ENCODE measurements at regions not wholly inside any gene's neighbourhood (a gene's known extent, or its start where the extent isn't known, plus 50 kb on each side); places are given as distances from the start of the nearest gene placed in this dataset.

DNA sequence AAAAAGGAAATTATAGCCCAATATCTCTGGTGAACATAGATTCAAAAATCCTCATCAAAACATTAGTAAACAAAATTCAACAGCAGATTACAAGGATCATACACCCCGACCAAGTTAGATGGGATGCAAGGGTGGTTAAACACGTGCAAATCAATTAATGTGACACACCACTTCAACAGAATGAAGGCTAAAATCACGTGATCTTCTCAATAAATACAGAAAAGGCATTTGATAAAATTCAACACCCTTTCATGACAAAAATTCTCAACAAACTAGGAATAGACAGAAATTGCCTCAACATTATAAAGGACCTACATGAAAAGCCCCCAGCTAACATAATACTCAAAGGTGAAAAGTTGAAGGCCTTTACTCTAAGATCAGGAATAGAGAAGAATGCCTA, 590.8 kb upstream of the FZD8 start:
- DNase-seq (ENCODE audit: low read depth), result no peak
- no peak overlapping the region for H3K4me3 ChIP-seq (ENCODE audit: low read depth, low read length)
- TF ChIP-seq, protein P1, sequence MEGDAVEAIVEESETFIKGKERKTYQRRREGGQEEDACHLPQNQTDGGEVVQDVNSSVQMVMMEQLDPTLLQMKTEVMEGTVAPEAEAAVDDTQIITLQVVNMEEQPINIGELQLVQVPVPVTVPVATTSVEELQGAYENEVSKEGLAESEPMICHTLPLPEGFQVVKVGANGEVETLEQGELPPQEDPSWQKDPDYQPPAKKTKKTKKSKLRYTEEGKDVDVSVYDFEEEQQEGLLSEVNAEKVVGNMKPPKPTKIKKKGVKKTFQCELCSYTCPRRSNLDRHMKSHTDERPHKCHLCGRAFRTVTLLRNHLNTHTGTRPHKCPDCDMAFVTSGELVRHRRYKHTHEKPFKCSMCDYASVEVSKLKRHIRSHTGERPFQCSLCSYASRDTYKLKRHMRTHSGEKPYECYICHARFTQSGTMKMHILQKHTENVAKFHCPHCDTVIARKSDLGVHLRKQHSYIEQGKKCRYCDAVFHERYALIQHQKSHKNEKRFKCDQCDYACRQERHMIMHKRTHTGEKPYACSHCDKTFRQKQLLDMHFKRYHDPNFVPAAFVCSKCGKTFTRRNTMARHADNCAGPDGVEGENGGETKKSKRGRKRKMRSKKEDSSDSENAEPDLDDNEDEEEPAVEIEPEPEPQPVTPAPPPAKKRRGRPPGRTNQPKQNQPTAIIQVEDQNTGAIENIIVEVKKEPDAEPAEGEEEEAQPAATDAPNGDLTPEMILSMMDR (IDR thresholded peaks at IDR 0.05; ENCODE audit: low read depth, low read length, missing control alignments), result no peak

DNA sequence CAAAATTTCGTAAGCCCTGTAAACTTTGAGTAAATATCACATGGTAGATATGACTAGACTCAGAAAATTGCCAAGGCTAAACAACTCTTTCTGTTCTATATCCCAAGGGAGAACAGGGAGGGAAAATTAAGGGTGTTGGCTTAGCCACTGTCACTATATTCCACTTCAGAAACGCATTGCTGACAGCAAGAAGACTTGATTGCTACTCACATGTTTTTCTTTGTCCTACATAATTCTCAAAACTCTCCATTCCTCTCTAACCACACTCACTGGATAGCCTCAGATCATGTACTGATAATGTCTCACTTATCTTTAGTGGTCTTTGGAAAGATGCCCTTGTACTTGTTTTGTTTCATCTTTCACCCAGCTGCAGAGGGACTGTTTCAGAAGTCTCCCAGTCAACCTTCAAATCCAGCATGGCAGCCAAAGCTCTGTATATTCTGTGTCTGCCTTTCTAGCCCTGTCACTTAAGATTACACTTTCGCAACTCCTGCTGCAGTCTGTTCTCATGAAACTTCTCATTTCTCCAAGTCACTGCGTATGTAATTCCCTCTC, 582.4 kb upstream of the FZD8 start:
- no peak for DNase-seq (ENCODE audit: low read depth)
- TF ChIP-seq, protein P1 (IDR thresholded peaks at IDR 0.05; ENCODE audit: low read depth, low read length, missing control alignments), result no peak
- no peak overlapping the region for H3K4me3 ChIP-seq (ENCODE audit: low read depth, low read length)

DNA sequence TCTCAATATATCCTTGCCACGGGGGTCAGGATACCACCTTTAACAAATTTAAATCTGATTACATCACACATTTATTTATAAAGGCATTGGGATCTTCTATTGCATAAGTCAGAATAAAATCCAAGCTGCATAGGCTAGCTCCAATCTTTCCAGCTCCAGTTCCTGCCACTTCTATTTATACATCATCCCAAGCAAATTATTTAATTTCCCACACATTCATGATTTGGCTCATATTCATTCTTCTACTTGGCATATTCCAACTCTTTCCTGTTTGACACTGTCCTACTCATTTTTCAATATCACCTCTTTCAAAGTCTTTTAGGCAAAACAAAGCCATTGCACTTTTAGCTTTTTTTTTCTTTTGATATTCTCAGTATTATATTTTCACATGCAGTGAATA, 579.0 kb upstream of the FZD8 start:
- TF ChIP-seq, protein P1 (IDR thresholded peaks at IDR 0.05; ENCODE audit: low read depth, low read length, missing control alignments), result no peak
- DNase-seq (ENCODE audit: low read depth), result no peak
- no peak overlapping the region for H3K4me3 ChIP-seq (ENCODE audit: low read depth, low read length)

DNA sequence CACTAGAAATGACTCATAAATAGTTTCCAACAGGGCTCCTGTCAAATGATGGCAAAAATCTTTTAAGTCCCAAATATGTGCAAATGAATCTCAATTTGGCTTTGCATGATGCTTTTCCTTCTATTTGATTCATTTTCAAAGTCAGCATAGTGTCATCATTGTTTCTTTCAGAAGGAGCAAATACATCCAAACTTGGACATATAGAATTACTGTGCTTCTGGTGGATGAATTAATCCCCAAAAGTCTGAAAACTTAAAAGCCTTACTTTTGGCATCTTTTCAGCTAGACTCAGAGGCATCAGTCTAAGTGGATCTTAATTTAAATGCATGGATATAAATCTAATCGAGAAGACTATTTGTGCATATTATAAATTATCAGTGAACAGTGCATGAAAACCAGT, 578.1 kb upstream of the FZD8 start:
- no peak overlapping the region for H3K4me3 ChIP-seq (ENCODE audit: low read depth, low read length)
- TF ChIP-seq, protein P1 (IDR thresholded peaks at IDR 0.05; ENCODE audit: low read depth, low read length, missing control alignments), result no peak
- DNase-seq (ENCODE audit: low read depth), result no peak

DNA sequence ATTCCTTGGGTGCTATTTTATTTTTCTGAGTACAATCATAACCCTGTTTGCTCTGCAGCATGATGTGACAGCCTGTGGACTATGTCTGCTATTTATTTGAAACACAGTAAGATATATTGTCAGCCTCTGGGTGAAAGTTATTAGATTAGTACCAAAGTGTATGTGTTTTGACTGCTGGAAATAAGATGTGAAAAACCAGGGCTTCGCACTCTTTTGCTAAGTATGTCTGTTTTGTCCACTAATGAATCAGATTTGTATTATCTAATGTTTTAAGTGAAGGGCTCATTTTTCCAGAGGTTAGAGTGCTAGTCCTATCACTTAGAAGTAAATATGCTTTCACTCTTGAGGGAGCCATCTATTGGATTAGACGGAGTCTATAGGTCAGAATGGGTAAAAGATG, 569.8 kb upstream of the FZD8 start:
- TF ChIP-seq, protein P1 (IDR thresholded peaks at IDR 0.05; ENCODE audit: low read depth, low read length, missing control alignments), result no peak
- no peak for DNase-seq (ENCODE audit: low read depth)

DNA sequence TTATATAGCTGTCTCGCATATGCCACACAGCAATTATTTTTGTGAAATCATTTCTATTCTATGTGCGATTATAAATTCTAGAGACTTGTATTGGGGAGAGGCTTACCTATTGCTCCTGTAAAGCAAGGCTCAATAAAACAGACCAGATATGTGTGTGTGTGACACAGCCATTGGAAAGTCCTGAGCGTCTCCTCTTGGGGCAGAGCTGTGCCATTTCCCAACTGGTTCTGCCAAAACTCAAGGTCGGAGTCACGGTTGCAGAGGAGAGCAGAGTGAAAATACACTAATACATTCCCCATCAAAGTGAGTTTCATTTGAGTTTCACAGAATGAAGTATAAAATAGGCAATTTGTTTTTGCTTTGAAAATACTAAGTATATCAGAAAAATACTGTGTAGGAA, 567.4 kb upstream of the FZD8 start:
- DNase-seq (ENCODE audit: low read depth), result no peak
- TF ChIP-seq, protein P1 (IDR thresholded peaks at IDR 0.05; ENCODE audit: low read depth, low read length, missing control alignments), result no peak
- H3K4me3 ChIP-seq (ENCODE audit: low read depth, low read length), result no peak overlapping the region

More for the DNA sequence above, 569.8 kb upstream of the FZD8 start:
- H3K4me3 ChIP-seq (ENCODE audit: low read depth, low read length), result no peak overlapping the region

DNA sequence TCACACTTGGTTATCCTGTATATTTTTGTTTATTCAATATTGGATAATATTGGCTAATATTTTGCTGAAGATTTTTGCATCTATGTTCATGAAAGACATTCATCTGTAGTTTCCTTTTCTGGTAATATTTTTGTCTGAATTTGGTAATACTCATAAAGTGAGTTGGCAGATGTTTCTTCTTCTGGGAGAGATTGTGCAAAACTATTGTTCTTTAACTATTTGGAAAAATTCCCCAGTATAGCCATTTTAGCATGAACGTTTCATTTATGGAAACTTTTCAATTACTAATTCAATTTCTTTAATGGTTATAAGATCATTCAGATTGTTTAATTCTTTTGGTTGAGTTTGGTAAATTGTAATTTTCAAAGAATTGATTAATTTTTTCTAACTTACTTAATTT, 560.8 kb upstream of the FZD8 start:
- H3K4me3 ChIP-seq (ENCODE audit: low read depth, low read length), result no peak overlapping the region
- no peak for DNase-seq (ENCODE audit: low read depth)
- TF ChIP-seq, protein P1 (IDR thresholded peaks at IDR 0.05; ENCODE audit: low read depth, low read length, missing control alignments), result no peak
